HG03342 (cell line): ENCODE measurements at regions not wholly inside any gene's neighbourhood (a gene's known extent, or its start where the extent isn't known, plus 50 kb on each side); places are given as distances from the start of the nearest gene placed in this dataset.

Experiments
- ATAC-seq: cut with Tn5 transposase; IDR thresholded peaks from one replicate; pipeline ENCODE4 v1.9.1; 2021; ENCODE audit warnings: mild to moderate bottlenecking, moderate library complexity; ENCODE audit not compliant: unreplicated experiment

DNA sequence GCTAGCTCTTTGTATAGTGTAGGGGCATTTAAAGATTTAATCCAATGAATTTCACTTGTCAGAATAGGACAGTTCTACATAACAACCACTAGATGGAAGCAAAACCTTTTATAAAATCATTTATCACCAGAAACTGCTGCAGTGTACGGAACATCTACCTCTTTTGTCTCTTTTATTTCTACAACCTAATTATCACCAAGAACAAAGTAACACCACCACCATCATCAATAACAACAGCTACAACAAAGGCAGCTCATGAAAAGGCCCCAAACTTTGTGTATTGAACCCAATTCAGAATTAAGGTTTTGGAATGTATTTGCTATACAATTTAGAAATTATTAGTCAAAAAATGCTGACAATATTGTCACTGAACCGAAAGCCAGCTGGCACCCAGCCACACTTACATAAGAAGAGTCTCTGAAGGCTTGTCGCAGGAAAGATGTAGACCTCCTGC, 260.9 kb upstream of the RPS6KA3 start:
- ATAC-seq, result peak; percentile 56

DNA sequence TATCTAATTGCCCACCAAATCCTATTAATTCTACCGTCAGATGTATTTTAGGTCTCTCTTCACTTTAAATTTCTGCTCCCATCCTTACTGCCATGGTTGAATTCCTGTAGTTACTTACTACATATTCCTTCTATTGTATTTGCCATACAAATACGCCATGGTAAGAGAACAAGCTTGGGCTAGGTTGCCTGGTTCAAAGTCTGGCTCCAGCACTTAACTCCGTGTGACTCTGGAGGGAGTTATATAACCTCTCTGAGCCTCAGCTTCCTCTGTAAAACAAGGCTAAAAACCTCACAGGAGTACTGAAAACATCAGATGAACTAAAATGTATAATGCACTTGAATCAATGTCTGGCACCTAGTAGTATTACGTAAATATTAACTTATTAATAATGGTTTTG, 260.3 kb upstream of the RPS6KA3 start:
- ATAC-seq, result no peak

DNA sequence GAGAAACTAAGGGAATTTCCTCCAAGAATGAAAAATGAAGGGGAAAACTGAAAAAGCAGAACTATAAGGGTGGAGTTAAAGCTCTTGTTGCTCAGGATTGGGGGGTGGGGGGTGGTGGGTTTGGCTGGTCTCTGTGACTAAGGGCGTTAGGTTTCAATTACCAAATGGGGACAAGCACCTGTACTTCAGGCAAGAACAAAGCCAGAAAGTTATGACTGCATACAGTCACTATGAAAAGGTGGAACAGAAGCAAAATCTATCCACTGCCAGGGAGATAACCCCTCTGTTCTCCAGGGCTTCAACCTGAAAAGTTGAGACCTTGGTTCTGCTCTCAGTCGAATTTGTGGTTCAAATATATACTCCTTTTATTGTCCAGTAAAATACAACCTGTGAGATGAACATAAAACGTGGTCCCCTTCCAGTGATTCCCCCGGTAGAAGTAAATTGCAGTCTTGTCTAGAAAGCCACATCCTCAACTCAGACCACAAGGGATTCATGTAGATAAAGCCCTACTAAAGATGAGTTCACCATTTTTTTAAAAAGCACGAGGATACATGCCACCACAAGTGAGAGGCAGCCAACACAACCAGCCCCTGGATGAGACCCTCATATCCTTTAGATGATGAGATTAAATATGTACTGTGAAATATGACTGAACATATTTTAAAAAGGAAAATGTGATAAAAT, 257.1 kb upstream of the RPS6KA3 start:
- ATAC-seq, result no peak

DNA sequence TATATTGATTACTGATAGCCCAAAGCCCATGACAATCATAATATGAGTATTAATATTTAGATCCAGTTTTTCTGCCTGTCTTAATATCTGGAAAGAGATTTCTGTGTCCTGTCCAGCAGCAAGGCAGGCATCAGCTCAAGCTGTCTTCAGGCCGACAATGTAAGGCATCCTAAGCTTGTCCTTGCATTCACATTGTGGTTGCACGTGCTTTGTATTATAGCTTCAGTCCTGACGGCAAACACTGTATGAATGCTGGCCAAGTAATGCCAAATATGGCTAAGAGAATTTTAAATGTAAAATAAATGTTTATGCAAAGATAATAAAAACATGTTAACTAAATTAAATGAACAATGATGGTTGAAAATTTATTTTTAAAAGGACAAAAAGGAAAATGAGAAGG, 255.7 kb upstream of the RPS6KA3 start:
- no peak for ATAC-seq

DNA sequence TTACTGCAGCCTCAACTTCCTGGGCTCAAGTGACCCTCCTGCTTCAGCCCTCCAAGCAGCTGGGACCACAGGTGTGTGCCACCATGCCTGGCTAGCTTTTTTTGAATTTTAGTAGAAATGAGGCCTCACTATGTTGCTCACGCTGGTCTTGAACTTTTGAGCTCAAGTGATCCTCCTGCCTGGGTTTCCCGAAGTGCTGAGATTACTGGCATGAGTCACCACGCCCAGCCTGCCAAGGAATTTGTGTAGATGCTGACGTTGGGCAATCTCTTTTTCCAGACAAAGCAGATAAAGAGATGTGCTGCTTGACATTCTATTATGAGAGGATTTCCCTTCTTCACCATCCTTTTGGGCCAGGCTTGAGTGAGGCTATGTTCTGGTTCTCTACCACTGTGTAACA, 254.5 kb upstream of the RPS6KA3 start:
- no peak for ATAC-seq

DNA sequence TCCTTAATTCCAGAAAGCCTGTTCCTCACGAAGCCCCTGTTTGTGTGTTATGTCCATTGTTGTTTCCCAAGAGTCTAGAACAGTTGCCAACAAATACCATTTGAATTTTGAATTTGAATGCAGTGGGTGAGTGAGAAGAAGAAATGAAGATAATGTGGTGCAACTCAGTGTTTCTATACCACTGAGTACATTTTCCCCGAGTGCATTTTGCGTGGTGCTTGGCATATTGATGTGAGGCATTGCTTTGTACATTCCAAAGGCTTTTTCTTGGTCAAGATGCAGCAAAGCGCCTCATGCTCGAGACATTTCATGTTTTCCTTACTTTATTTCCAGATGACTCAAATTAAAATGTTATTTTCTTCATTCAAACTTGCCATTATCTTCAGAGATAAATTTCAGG, 253.1 kb upstream of the RPS6KA3 start:
- ATAC-seq, result no peak

DNA sequence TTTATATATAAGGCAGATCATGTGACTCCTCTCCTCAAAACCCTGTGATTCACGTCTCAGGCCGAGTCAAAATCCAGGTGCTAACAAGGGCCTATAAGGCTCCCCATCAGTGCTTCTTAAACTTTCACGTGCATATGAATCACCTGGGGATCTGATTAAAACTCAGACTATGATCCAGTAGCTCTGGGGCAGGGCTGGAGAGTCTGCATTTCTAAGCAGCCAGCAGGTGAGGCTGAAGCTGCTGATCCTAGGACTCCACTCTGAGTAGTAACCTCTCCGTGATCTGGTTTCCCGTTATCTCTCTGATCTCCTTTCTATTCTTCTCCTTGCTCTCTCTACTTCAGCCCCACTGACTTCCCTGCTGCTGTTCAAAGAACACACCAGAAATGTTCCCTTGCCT, 252.4 kb upstream of the RPS6KA3 start:
- ATAC-seq, result no peak

DNA sequence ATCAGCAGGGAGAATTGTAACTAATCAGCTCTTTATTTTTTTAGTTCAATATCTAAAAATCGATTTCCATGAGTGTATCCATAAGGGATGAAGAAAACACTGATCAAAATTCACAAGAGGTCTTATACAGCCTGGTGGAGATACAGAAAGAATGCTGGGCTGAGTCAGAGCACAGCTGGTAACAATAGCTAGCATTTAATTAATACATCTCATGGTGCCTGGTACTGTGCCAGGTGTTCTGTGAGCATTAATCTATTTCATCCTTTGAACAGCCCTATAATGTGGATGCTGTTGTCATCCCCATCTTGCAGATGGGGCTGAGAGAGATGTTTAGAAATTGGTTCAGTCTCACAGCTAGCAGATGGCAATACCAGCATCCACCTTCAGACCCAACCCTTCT, 250.9 kb upstream of the RPS6KA3 start:
- no peak for ATAC-seq

DNA sequence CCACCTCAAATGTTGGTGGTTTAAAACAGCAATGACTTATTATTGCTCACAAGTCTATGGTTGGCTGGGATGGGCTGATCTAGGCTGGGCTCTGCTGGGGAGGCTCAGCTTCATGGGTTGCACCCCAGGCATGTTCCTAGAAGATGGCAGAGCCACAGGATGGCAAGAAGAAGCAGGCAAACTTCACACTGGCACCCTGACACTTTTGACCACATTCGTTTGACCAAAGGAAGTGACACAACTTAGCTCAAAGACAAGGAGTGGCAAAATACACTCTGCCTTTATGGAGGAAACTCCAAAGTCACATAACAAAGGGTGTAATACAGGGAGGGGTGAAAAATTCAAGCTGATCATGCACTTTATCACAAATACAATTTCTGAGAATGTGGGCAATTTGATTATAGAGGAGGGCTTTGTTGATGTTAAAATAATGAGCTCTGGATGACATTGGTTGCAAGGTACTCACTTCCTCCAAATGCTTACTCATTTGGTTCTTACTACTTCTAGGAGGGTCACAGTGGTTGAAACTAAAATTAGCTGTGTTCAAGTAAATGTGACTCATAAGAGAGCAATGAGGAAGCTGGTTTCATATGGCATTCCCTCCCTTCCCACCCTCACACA, 249.2 kb upstream of the RPS6KA3 start:
- peak; percentile 99 for ATAC-seq

DNA sequence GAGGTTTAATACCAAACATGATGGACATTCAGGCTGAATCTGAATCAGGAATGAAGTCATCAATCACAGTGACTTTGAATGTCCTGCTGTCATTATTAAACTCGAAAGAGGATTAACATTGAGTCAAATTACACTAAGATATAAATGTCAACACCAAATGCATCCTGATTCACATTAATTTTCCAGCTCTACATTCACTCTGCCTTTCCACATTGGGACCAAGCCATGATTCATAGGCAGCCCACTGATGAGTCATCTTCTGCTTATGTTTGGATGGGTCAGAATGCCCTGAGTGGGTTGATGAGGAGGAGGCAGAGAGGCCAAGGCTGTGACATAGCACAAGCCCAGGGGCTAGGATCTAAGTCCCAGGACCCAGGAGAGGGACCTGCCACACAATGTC, 247.6 kb upstream of the RPS6KA3 start:
- no peak for ATAC-seq

DNA sequence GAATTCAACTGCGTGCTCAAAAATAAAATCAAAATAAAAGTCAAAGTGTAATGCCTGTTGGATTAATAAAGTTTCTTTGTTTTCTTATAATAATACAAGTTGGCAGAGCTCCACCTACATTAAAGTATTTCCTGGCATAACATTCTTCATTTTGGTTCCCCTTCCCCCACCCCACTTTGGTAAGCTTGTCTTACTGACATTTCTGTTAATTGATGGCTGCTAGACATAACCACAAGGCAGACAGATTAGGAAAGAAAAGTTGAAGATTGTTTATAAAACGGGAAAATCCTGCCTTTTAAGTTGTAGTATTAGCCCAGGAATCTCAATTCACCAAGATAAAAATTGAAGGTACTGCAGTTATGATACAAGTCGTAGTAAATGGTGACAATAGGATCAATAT, 246.5 kb upstream of the RPS6KA3 start:
- no peak for ATAC-seq

DNA sequence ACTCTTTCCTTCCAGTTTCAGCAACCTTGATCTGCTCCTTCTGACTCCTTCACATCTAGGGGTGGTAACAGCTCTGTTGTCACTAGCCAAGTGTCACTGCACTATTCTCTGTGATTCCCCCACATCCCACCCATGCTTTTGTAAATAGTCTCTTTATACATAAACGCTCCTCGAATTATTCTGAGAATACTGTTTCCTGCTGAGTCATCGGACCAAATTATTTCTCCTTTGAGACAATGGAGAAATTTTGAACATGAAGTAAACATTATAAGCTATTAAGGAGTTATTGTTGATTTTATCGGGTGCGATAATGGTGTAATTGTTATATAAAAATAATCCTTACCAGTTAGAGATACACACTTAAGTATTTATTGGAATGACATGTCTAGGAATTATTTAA, 245.1 kb upstream of the RPS6KA3 start:
- ATAC-seq, result no peak

DNA sequence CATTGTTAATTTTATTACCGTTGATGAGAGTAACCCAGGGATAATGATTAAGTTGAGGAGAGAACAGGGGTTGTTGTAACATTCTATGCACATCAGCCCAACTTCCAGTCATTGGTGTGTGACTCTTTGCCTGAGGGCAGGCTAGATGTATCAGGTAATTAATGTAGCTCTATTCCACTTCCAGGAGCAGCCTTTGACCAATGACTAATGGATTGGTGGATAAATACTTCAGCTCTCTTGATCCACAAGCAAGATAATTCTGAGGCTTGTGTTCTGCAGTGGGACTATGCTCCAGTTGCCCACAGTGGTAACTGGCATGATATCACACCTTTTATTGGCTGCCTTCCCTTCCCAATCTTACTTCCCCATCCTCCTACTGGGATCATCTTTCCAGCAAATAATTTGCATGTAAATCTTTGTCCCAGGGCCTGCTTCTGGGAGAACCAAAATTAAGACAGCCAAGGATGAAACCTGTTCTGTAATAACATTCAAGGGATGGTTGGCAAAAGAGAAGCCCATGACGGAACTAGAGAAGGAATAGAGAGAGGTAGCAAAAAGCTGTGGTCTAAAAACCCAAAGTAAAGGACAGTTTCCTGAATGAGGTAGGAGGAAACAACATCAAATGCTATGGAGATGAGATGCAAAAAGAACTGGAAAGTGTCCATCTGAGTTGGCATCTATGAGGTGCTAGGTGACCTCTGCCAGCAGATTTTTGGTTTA, 241.4 kb upstream of the RPS6KA3 start:
- ATAC-seq, result no peak

DNA sequence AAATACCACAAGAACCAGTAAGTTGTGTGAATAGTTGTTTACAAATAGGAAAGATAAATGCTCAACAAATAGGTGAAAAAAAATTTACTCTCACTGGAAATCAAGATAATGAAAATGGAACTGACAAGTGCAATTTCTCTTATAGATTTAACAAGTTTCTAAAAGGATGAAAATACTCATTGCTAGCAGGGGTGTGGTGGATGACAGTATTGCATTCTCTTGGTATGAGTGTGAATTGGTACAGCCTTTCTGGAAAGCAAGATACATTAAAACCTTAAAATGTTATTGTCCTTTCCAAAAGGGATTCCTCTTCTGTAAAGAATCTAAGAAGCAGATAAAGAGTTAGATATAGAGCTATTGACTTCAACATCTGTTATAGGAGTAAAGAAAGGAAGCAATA, 240.0 kb upstream of the RPS6KA3 start:
- no peak for ATAC-seq

DNA sequence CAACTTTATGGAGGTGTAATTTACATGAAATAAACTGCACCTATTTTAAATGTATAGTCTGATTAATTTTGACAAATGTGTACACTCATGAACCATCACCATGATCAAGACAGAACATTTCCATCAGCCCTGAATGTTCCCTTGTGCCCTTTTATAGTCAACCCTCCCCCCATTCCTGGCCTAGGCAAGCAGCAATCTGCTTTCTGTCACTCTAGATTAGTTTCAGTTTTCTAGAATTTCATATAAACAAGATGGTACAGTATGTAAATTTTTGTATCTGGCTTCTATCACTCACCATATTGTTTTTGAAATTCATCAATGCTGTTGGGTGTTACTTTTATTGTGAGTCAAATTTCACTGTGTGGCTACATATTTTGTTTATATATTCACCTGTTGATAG, 234.2 kb upstream of the RPS6KA3 start:
- ATAC-seq, result no peak

DNA sequence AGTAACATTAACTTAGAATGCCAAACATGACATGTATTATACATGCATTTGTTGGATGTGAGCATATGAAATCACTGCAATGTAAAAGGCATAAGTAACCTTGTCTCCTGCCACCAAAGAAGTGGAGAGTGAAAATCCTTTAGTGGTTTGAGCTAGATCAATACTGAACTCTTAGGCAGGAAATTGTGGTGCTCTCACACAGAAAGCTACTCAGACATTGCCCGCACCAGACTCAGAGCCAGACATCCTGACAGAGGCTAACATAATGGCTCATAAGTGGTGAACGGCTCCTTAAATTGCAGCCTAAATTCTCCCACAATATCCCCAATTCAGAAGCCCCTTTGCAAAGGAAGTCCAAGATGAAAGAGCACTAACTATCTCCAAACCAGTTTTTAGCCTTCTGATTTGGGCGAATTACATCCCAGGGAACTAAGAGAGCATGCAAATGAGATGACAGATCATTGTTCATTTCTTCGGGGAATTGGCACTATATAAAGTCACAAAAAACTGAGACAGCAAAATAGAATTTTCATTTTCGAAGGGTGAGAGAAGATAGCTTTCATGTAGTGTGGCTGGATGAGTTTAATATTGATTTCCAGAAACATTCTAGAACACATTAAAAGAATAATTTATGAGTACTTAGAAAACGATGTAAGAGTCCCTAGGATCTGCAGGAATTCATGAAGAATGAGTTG, 233.6 kb upstream of the RPS6KA3 start:
- peak; percentile 82 for ATAC-seq

DNA sequence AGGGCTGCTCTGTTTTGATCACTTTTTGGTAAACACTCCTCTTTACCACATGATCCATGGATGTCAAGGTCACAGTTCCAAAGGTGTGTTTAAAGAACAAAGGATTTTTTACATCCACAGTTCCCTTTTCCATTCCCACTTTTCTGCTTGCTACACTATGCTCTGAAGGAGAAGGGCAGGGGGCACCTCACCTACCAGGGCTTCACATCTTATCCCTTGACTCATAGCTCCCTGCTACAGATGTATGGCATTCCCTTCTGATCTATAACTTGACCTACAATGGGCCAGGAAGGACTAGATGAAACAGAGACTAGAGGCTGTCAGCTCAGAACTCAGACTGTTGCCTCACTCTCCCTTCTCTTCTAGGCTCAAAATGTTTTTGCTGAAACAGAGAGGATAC, 233.1 kb upstream of the RPS6KA3 start:
- peak; percentile 26 for ATAC-seq

DNA sequence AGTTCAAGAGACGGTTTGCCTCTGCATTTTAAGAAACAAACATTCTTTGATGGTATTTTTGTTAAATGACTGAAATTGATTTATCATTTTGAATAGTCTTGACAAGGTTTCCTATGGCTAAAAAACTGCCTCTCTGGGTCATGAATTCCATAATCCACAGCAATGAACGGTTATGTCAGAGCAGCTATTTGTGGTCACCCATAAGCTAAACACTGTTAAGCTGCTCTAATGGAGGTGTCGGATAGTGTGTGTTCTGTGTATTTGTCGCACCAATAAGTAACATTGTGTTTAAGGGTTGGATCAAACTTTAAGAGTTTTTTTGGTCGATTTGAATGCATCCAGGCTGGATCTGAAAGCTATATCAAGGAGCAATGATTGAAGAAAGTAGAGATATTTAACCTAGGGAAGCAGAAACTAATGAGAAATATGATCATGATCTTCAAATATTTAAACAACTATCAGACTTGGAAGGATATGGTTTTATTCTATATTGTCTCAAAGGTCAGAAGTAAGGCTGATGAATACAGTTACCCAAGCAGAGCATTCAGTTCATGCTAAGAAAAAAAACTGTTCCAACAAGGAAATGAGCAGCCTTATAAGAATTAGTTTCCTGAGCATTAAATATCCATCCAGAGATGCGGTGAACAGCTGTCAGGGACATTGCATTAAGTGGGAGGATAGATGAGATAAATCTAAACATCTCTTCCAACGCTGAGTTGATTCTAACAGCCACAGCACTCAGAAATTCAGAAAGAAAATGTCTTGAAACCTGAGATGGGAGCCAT, 232.3 kb upstream of the RPS6KA3 start:
- ATAC-seq, result no peak

DNA sequence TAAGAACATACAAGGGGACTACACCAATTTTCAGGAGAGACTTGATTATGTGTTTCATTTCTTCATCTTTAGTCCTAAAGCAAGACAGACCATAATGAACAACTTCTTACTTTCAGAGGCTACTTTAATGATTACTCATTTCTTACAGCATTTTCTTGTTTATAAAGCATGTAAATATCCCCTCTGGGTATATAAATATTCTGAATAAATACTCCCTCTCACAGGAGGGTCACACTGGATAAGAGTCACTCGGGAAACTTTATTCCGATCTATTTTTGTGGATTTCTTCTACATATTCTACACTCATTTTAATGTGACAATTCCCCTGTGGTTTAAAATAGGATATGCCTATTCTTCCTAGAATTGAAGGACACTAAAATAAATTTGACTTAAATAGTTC, 228.9 kb upstream of the RPS6KA3 start:
- no peak for ATAC-seq

DNA sequence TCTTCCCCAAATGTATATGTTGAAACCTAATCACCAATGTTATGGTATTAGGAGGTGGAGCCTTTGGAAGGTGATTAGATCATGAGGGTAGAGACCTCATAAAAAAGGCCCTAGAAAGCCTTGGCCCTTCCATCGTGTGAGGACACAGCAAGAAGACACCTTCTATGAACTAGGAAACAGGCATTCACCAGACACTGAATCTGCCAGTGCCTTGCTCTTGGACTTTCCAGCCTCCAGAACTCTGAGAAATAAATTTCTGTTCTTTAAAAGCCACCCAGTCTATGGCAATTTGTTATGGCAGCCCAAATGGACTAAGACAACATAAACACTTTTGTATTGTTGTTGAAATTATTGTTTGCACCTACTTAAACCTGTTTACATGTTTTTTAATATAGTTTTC, 221.8 kb upstream of the RPS6KA3 start:
- no peak for ATAC-seq

DNA sequence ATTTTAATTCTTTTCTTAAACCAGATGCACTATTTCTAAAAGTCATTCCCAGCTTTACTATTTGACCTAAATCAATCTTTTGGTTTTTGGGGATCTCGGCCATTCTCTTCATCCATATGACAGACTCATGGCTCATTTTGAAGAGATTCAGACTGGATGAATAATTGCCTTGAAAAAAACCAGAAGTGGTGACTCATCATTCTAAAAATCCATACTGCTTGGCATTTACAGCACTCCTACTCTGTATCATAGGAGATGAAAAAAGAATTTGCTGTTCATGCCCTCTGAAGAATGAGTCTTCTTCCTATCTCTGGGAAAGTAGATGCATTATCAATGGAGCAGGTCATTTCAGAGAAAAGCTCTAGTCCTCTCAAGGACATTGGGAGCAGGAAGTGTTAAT, 220.5 kb upstream of the RPS6KA3 start:
- no peak for ATAC-seq
